Mucosa of descending colon (tissue), 3 donors: ENCODE measurements at regions not wholly inside any gene's neighbourhood (a gene's known extent, or its start where the extent isn't known, plus 50 kb on each side); places are given as distances from the start of the nearest gene placed in this dataset.

Source experiments
- ATAC-seq: fragments of 200-7000 bp; cut with Tn5 transposase; one replicate; pipeline ENCODE4 v1.9.1; 2020; ENCODE audit warnings: mild to moderate bottlenecking, moderate library complexity
- DNase-seq, 3 donors: peaks; one replicate each; pipeline ENCODE4 v3.0.0-alpha.2; 2020
- H3K36me3 ChIP-seq: fragments of 200-600 bp; one replicate; pipeline ENCODE4 v1.8.0; 2021; ENCODE audit warnings: low read depth, mild to moderate bottlenecking
- H3K4me1 ChIP-seq: fragments of 200-600 bp; one replicate; pipeline ENCODE4 v1.8.0; 2021; ENCODE audit warnings: low read depth, mild to moderate bottlenecking
- H3K4me3 ChIP-seq: fragments of 200-600 bp; one replicate; pipeline ENCODE4 v1.8.0; 2021; ENCODE audit warnings: mild to moderate bottlenecking
- H3K9me3 ChIP-seq: fragments of 200-600 bp; one replicate; pipeline ENCODE4 v1.8.0; 2021; ENCODE audit warnings: mild to moderate bottlenecking
- intact Hi-C, 2 donors: fragments of 100-400 bp; cut with DNase I in 1 of 2; cut with micrococcal nuclease in 1 of 2; formaldehyde crosslinking; loops; one replicate each; pipeline versions ENCODE4 v1.11.0 to v1.11.1; 2022; cut with DNase I, micrococcal nuclease
- TF ChIP-seq, protein P1 (sequence below): fragments of 200-600 bp; IDR thresholded peaks from one replicate; pipeline ENCODE4 v1.8.0; 2022; ENCODE audit warnings: antibody characterized with exemption, mild to moderate bottlenecking
- donor health status: DM: no; HTN: no; CAD: no; lungs with moderate emphysema.
- donor health status: DM: no; HTN: no; CAD: no.
- donor health status: DM: no; HTN: yes; CAD: no.

DNA sequence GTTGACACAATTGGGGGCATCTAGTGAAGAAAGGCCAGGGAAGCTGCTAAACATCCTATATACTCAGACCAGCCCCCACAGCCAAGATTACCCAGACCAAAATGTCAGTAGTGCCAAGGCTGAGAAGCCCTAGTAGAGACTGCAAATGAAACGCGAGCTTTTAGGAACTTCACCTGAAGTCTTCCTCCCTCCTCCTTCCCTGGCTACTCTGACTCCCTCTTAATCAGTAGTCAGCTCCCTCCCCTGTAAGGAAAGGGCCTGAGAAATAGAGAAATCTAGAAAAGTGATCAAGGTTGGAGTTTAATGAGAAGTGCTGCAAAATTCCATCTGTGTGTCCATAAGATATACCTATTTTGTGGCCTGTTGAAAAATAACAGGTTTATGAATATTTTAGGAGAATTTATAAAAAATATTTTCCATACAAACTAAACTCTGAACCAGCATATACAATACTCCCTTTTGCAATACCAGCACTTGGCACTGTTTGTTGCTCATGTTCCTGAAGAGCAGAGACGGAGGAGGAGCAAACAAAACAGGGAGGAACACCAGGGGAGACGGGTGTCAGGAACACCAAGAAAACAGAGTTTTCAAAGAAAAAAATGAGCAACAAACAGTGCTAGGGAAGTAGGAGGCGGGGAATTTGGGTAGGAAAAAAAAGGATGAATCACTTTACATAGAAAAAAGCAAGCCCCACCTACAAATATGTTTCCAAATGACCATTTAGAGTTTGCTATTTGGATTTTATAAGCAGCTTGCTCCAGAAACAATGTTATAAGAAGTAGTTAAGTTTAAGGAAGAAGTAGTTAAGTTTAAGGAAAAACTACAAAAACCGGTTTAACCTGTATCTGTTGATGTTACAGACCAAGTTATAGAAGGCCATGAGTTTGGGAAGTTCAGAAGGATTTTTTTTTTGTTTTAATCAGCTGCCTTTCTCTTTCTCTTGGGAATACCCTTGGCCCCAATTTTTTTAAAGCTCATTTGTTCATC, 282.1 kb upstream of the GRIP1 start:
- no peaks in the 10 kb centered on the region for H3K9me3 ChIP-seq
- no peak overlapping the region for H3K4me3 ChIP-seq
- DNase-seq (no peak), ATAC-seq (peak; percentile 69)
- no peaks in the 10 kb centered on the region for H3K4me1 ChIP-seq
- no peaks in the 10 kb centered on the region for H3K36me3 ChIP-seq
- TF ChIP-seq, protein P1, sequence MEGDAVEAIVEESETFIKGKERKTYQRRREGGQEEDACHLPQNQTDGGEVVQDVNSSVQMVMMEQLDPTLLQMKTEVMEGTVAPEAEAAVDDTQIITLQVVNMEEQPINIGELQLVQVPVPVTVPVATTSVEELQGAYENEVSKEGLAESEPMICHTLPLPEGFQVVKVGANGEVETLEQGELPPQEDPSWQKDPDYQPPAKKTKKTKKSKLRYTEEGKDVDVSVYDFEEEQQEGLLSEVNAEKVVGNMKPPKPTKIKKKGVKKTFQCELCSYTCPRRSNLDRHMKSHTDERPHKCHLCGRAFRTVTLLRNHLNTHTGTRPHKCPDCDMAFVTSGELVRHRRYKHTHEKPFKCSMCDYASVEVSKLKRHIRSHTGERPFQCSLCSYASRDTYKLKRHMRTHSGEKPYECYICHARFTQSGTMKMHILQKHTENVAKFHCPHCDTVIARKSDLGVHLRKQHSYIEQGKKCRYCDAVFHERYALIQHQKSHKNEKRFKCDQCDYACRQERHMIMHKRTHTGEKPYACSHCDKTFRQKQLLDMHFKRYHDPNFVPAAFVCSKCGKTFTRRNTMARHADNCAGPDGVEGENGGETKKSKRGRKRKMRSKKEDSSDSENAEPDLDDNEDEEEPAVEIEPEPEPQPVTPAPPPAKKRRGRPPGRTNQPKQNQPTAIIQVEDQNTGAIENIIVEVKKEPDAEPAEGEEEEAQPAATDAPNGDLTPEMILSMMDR = no peak
- intact Hi-C loops = no loop called here

GRCh38 chr12:66962290-66962689, 283.4 kb upstream of the GRIP1 start:
- Histone ChIP-seq H3K4me1 (no peaks in the 10 kb centered on the region), H3K4me3 (no peak overlapping the region), H3K36me3 (no peaks in the 10 kb centered on the region), H3K9me3 (no peaks in the 10 kb centered on the region)
- intact Hi-C loops = no loop called here
- DNase-seq (no peak), ATAC-seq (no peak)
- TF ChIP-seq, protein P1 = no peak

DNA sequence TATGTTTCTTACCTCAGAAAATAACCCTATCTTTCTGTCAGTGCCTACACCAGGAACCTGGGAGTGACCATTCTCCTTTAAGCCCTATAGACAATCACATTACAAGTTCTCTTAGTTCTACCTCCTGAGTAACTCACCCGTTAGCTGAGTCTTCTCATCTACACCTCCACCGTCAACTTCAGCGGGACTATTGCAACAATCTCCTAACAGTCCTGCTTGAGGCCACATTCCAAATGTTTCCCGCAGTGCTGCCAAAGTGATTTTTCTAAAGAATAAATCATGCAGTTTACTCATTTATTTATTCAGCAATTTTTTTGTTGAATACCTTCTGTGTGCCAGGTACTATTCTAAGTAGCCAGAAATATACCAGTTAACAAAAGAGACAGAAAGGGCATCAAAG, 285.0 kb upstream of the GRIP1 start:
- TF ChIP-seq, protein P1 = no peak
- Histone ChIP-seq H3K4me3 (no peak overlapping the region), H3K4me1 (no peaks in the 10 kb centered on the region), H3K36me3 (no peaks in the 10 kb centered on the region), H3K9me3 (no peaks in the 10 kb centered on the region)
- intact Hi-C loops = no loop called here
- DNase-seq (no peak), ATAC-seq (no peak)

- DNase-seq = no peak
- Histone ChIP-seq H3K36me3 (no peaks in the 10 kb centered on the region), H3K4me3 (no peak overlapping the region), H3K4me1 (no peaks in the 10 kb centered on the region), H3K9me3 (no peaks in the 10 kb centered on the region)
- intact Hi-C loops = no loop called here
- TF ChIP-seq, protein P1 = no peak
- ATAC-seq = peak; percentile 35
Observed at GRCh38 chr12:66964629-66965028, 285.8 kb upstream of the GRIP1 start.

GRCh38 chr12:66965621-66966020, 286.7 kb upstream of the GRIP1 start:
- TF ChIP-seq, protein P1 = no peak
- ATAC-seq = no peak
- intact Hi-C loops = no loop called here

More at GRCh38 chr12:66965621-66966020, 286.7 kb upstream of the GRIP1 start:
- no peak for DNase-seq
- Histone ChIP-seq H3K36me3 (no peaks in the 10 kb centered on the region), H3K9me3 (no peaks in the 10 kb centered on the region), H3K4me1 (no peaks in the 10 kb centered on the region), H3K4me3 (no peak overlapping the region)
